Astrocyte (in vitro differentiated cells and primary cell): ENCODE measurements at regions not wholly inside any gene's neighbourhood (a gene's known extent, or its start where the extent isn't known, plus 50 kb on each side); places are given as distances from the start of the nearest gene placed in this dataset.

Source experiments
- EZH2 ChIP-seq: IDR thresholded peaks from 2 replicates; pipeline ENCODE4 v1.6.1; 2012; ENCODE audit warnings: mild to moderate bottlenecking, low read length, inconsistent platforms; ENCODE audit not compliant: insufficient read depth
- TF ChIP-seq, protein P1 (sequence below): IDR thresholded peaks from 2 replicates; pipeline ENCODE4 v1.5.1; 2011; ENCODE audit warnings: low read depth, mild to moderate bottlenecking, inconsistent platforms, low read length, moderate library complexity; ENCODE audit not compliant: insufficient read depth

DNA sequence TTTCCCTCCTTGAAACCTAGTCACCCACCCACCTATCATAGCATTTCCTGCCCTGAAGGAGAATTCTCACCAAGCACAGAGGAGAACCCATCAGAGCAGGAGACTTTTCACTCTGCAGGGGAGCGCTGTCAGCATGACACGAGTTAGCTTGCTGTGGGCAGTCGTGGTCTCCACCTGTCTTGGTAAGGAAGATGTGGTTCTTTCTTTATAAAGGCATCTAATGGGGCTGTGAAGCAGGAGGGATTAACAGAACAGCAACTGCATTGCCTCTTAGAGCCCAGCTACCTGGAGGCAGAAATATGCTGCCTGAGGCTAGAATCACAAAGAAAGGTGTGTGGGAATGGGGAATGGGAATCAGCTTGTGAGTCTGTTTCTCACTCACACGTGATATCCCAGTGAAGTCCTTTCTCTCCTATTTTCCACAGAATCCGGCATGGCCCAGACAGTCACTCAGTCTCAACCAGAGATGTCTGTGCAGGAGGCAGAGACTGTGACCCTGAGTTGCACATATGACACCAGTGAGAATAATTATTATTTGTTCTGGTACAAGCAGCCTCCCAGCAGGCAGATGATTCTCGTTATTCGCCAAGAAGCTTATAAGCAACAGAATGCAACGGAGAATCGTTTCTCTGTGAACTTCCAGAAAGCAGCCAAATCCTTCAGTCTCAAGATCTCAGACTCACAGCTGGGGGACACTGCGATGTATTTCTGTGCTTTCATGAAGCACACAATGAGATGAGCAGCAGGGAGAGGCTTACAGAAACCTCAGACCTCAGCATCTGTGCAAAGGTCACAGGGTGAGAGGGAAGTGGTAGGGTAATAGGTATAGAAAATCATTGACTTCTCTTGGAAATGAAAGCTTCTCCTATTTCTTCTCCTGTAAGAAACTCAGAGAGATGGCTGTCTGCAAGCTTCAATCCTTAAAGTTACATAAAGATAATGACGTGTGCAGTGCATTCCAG is 316.9 kb downstream of the DAD1 start:
- TF ChIP-seq, protein P1, sequence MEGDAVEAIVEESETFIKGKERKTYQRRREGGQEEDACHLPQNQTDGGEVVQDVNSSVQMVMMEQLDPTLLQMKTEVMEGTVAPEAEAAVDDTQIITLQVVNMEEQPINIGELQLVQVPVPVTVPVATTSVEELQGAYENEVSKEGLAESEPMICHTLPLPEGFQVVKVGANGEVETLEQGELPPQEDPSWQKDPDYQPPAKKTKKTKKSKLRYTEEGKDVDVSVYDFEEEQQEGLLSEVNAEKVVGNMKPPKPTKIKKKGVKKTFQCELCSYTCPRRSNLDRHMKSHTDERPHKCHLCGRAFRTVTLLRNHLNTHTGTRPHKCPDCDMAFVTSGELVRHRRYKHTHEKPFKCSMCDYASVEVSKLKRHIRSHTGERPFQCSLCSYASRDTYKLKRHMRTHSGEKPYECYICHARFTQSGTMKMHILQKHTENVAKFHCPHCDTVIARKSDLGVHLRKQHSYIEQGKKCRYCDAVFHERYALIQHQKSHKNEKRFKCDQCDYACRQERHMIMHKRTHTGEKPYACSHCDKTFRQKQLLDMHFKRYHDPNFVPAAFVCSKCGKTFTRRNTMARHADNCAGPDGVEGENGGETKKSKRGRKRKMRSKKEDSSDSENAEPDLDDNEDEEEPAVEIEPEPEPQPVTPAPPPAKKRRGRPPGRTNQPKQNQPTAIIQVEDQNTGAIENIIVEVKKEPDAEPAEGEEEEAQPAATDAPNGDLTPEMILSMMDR: no peak
- TF ChIP-seq EZH2: no peak
